ENCODE measurements at regions not wholly inside any gene's neighbourhood (a gene's known extent, or its start where the extent isn't known, plus 50 kb on each side); places are given as distances from the start of the nearest gene placed in this dataset.

- Mint-ChIP-seq H3K4me3 (no peak overlapping the region), H3K36me3 (ENCODE audit: low read depth) (no peaks in the 10 kb centered on the region), H3K4me1 (ENCODE audit: low read depth) (no peaks in the 10 kb centered on the region), H3K27ac (no peak overlapping the region), H3K9me3 (peaks cover 3% of the 10 kb centered on the region), H3K27me3 (no peaks in the 10 kb centered on the region)
- TF ChIP-seq CTCF (IDR thresholded peaks at IDR 0.05) = no peak
- POLR2A ChIA-PET = no interaction called here
- Histone ChIP-seq H3K9me3 (ENCODE audit: control insufficient read depth in 1 of 2, insufficient read depth in 1 of 2, low read length in 2 of 2) (peaks cover 0 to 3% of the 10 kb centered on the region in 2 experiments), H3K27me3 (ENCODE audit: control insufficient read depth in 1 of 2, insufficient read depth in 2 of 2, low read length in 2 of 2) (no peaks in the 10 kb centered on the region), H3K4me3 (ENCODE audit: low read length) (no peak overlapping the region), H3K4me1 (ENCODE audit: insufficient read depth, low read length) (no peaks in the 10 kb centered on the region), H3K36me3 (ENCODE audit: insufficient read depth, low read length) (no peaks in the 10 kb centered on the region), H3K27ac (ENCODE audit: low read depth in 1 of 2, low read length in 2 of 2) (no peak overlapping the region)
- DNase-seq (no peak), ATAC-seq (ENCODE audit: poor library complexity) (no peak)
- CTCF ChIA-PET = no interaction called here
- intact Hi-C loops (cut with DNase I, micrococcal nuclease) = no loop called here
These were observed 128.0 kb upstream of the ADGRL2 start for GRCh38 chr1:81672766-81673165.

- POLR2A ChIA-PET = no interaction called here
- CTCF ChIA-PET = no interaction called here
- no peak overlapping the region for H3K4me3 ChIP-seq (ENCODE audit: low read length)
- H3K4me1 Mint-ChIP-seq (ENCODE audit: low read depth) = no peaks in the 10 kb centered on the region
- no peak overlapping the region for H3K4me3 Mint-ChIP-seq
- H3K27ac Mint-ChIP-seq = no peak overlapping the region
- H3K9me3 ChIP-seq (ENCODE audit: control insufficient read depth in 1 of 2, insufficient read depth in 1 of 2, low read length in 2 of 2) = peaks cover 0 to 3% of the 10 kb centered on the region in 2 experiments
- H3K4me1 ChIP-seq (ENCODE audit: insufficient read depth, low read length) = no peaks in the 10 kb centered on the region
- no peak overlapping the region for H3K27ac ChIP-seq (ENCODE audit: low read depth in 1 of 2, low read length in 2 of 2)
- ATAC-seq (ENCODE audit: poor library complexity) (no peak), DNase-seq (no peak)
- no peaks in the 10 kb centered on the region for H3K36me3 Mint-ChIP-seq (ENCODE audit: low read depth)
- intact Hi-C loops (cut with DNase I, micrococcal nuclease) = no loop called here
- no peaks in the 10 kb centered on the region for H3K27me3 ChIP-seq (ENCODE audit: control insufficient read depth in 1 of 2, insufficient read depth in 2 of 2, low read length in 2 of 2)
- no peaks in the 10 kb centered on the region for H3K27me3 Mint-ChIP-seq
- no peak for TF ChIP-seq CTCF (IDR thresholded peaks at IDR 0.05)
- H3K9me3 Mint-ChIP-seq = peaks cover 3% of the 10 kb centered on the region
- no peaks in the 10 kb centered on the region for H3K36me3 ChIP-seq (ENCODE audit: insufficient read depth, low read length)
These were observed 129.7 kb upstream of the ADGRL2 start for GRCh38 chr1:81671038-81671437.

DNA sequence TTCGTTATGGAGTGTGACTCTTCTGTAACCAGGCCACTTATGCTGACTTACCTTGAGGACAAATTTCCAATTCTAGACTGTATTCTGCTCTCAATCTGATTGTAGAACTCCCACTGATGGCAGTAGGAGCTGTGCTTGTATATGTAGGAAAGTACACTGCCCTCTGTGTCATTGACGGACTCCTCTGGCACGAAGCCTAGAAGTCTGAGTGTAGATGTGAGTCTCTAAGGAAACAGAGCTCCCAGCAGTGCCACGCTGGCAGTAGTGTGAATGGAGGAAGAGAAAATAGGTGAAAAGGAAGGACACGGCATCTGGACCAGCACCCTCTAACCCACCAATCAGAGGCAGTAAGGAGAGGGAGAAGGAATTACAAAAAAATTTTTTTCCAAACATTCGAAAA lies 130.4 kb upstream of the ADGRL2 start:
- Mint-ChIP-seq H3K9me3 (peaks cover 3% of the 10 kb centered on the region), H3K27ac (no peak overlapping the region), H3K4me1 (ENCODE audit: low read depth) (no peaks in the 10 kb centered on the region), H3K4me3 (no peak overlapping the region), H3K36me3 (ENCODE audit: low read depth) (no peaks in the 10 kb centered on the region), H3K27me3 (no peaks in the 10 kb centered on the region)
- H3K27me3 ChIP-seq (ENCODE audit: control insufficient read depth in 1 of 2, insufficient read depth in 2 of 2, low read length in 2 of 2) = no peaks in the 10 kb centered on the region
- no peak for TF ChIP-seq CTCF (IDR thresholded peaks at IDR 0.05)
- DNase-seq (no peak), ATAC-seq (ENCODE audit: poor library complexity) (no peak)
- CTCF ChIA-PET = no interaction called here
- no peaks in the 10 kb centered on the region for H3K4me1 ChIP-seq (ENCODE audit: insufficient read depth, low read length)
- no peak overlapping the region for H3K4me3 ChIP-seq (ENCODE audit: low read length)
- intact Hi-C loops (cut with DNase I, micrococcal nuclease) = no loop called here
- H3K27ac ChIP-seq (ENCODE audit: low read depth in 1 of 2, low read length in 2 of 2) = no peak overlapping the region
- POLR2A ChIA-PET = no interaction called here
- H3K9me3 ChIP-seq (ENCODE audit: control insufficient read depth in 1 of 2, insufficient read depth in 1 of 2, low read length in 2 of 2) = peaks cover 0 to 3% of the 10 kb centered on the region in 2 experiments
- no peaks in the 10 kb centered on the region for H3K36me3 ChIP-seq (ENCODE audit: insufficient read depth, low read length)
